NCI-H2227 treated with DMSO at 0.1 percent for 48 hours (cell line): ENCODE measurements at regions not wholly inside any gene's neighbourhood (a gene's known extent, or its start where the extent isn't known, plus 50 kb on each side); places are given as distances from the start of the nearest gene placed in this dataset.
"Not testable (repeated sequence)": the region's sequence is repeated elsewhere in the genome, so short reads cannot be mapped to it uniquely, and the experiment has no call there.

Experiments used
- DNase-seq: peaks from one replicate; lab custom pipeline; 2025; lab: John Stamatoyannopoulos, UW

DNA sequence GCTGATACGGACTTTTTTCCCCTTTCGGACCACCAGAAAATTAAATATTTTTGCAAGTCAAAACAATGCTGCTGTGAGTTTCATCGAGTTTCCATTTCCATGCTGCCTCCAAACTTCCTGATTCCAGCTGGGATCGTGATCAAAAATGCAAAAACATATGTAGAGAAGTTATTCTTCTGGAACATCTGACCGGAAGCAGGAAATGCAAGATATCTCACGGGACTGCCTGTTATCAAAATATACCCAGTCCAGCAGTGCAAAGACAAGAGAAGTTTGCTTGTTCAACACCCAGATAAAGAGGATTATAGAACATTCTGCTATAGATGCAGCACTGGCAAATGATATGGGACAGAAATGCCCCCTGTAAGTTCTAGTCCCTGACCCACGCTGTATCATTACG is 726.7 kb upstream of the NR2F2 start:
- DNase-seq = no peak

- no peak for DNase-seq
Observed at GRCh38 chr15:95604634-95605036, 725.9 kb upstream of the NR2F2 start.

DNA sequence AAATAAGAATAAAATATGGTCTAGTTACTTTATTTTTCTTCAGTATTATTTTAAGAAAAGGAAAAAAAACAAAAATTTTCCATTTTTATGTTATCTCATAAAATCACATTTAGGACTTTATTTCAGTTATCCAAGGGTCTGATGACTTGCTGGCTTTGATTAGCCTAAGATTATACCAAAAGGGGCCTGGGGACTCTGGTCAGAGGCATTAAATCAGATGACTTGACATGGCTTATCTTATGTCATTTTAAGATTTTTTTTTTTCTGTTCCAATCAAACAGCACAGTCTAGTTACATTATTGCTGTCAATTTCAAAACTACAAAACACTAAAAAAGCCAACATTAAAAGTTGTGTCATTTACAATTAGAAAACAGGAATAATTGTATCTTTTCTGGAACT is 725.4 kb upstream of the NR2F2 start:
- no peak for DNase-seq

- DNase-seq = no peak
Observed at GRCh38 chr15:95606551-95606950, 723.9 kb upstream of the NR2F2 start.

- no peak for DNase-seq
Observed at GRCh38 chr15:95608371-95608770, 722.1 kb upstream of the NR2F2 start.

- no peak for DNase-seq
Observed at GRCh38 chr15:95609096-95609495, 721.4 kb upstream of the NR2F2 start.

DNA sequence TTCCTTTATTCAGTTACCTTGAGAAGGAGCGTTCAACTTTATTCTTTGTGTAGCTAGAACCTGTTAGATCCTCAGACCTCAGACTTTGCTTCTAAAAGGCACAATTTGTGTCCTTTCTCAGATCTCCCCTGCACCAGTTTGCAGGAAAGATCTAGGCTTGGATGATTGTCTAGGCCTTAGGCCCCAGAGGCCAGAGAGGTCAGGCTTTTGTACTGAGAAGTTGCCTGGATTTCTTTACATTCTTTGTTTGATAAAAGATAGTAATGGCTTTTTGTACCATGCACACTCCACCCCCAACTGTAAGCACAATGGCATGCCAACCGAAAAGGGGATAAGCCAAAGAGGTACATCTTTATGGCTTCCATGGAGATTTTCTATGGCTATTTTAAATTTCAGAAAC is 719.6 kb upstream of the NR2F2 start:
- DNase-seq = no peak

- no peak for DNase-seq
Observed at GRCh38 chr15:95615436-95615835, 715.1 kb upstream of the NR2F2 start.

DNA sequence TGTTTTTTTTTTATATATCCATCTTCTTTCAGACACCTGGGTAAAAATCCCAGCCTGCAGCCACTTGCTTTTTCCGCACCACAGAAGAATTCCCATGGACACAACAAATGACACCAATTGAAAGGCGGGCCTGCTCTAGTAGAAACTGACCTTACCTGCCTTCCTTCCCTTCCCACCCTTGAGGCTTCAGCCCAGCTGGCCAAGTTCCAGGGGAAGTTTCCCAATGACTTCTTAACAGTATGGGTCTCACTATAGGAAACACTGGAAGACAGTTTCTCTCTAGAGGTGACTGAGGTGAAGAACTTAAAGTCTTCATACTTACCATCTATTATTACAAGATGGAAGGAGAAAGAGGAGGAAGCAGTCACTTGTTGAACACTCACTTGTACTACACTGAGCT is 714.2 kb upstream of the NR2F2 start:
- DNase-seq = no peak

DNA sequence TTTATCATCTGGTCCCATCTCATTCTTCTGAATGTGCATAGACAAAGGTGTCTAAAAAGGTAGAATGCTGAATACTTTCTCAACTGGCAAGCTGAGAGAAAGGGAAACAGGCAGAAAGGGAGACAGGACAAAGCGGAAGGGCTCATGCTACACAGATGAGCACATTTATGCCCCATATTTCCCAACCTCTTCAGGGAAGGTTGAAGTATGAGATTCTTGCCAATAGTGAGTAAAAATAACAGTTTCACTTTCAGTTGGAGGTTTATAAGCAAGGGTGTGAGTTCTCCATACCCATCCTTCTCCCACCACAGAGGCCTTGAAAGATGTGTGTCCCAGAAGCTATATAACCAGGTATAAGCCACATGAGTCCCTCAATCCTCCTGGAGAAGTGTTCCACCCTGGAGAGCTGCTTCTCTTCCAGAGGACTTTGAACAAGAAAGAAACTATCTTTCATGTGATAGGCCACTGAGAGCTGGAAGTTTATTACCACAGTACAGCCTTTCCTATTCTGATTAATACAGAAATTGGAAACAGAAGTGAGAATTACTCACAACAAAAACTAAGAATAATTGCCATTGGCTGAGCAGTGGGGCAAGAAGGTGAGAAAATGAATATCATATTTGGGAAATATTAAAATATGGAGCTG is 709.4 kb upstream of the NR2F2 start:
- DNase-seq = no peak

- no peak for DNase-seq
Observed at GRCh38 chr15:95622843-95623242, 707.7 kb upstream of the NR2F2 start.

DNA sequence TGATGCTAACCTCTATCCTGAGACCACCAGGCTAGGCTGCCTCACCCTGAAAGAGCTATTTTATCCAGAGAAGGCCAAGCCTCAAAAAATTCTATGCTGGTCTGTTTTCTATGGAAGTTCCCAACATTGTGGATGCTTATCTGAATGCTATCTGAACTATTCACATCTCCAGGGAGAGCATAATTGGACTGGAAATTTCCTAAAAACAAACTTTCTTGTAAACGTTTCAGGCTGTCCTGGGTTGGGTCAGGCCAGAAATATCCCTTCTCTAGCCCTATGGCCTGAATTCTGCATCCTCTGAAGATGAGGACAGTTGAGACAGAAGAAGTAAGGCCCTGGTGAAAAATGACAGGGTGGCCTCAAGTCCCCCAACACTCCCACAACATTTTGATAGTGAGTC is 706.4 kb upstream of the NR2F2 start:
- DNase-seq = no peak

GRCh38 chr15:95624616-95625361 is 705.7 kb upstream of the NR2F2 start:
- no peak for DNase-seq

GRCh38 chr15:95626501-95627361 is 703.8 kb upstream of the NR2F2 start:
- DNase-seq = no peak

DNA sequence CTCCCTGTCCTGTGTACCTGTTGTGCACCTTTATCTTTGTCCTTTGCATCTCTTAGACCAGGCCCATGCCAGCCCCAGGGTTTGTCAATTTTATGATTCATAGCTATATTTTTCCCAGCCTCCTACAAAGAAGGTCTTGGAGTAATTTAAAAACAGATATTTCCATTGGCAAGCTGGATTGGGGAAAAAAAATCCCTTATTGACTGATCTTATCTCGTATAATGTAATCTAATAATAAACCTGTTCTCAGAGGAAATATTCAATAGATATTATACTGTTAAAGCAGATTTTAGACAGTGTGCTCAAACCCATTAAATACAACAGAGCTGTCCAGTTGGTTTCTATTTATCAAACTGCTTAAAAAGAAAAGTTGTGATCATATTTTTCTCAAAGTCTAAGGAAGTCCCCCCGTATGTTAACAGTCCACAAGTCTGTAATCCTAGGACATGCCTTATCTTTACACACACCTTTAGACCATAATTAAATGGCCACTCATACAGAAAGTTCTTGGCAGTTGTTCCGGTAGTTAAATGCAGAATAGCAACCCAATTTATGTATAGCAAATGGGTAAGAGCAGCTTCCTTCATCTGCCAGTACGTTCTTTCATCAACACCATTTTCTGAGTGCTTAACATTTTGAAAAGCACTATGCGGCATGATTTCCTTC is 700.9 kb upstream of the NR2F2 start:
- no peak for DNase-seq

GRCh38 chr15:95630683-95631082 is 699.8 kb upstream of the NR2F2 start:
- DNase-seq = no peak

GRCh38 chr15:95635666-95636065 is 694.8 kb upstream of the NR2F2 start:
- no peak for DNase-seq

- DNase-seq = no peak
Observed at GRCh38 chr15:95636107-95636506, 694.4 kb upstream of the NR2F2 start.

GRCh38 chr15:95637234-95637633 is 693.3 kb upstream of the NR2F2 start:
- DNase-seq = not testable (repeated sequence)

- DNase-seq = no peak
Observed at GRCh38 chr15:95639208-95639607, 691.3 kb upstream of the NR2F2 start.

DNA sequence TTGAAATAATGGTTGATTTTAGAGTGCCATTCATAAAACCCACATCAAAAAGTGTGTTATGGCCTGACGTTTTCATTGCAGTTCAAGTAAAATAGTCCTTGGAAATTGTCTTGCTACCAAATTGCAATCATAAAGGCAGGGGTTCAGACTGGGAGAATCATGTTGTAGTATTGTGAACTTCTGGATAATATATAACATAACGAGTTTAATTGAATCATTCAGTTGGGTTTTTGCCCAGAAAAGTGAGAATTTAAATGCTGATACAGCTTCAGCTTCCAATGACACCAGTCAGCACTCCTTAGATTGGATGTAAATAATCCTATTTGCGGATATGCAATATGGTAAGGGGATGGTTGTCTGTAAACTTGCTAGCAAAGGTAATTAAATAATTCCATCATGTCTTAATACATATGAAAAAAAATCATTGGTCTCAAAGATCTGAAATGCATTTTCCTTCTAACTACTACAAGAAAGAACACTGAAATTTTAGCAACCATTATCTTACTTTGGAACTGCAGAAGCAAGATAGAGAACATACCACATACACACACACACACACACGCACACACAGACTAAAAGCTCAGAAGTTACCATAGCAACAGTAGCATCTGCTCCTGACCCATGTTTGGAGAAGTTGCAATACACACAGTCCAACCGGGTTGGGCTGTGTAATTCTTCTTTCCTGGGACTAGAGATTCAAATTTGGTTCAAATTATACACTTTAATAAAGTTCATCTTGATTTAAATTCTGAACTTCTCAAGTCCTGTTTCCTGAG is 686.2 kb upstream of the NR2F2 start:
- no peak for DNase-seq
